GM18868 (cell line): ENCODE measurements at regions not wholly inside any gene's neighbourhood (a gene's known extent, or its start where the extent isn't known, plus 50 kb on each side); places are given as distances from the start of the nearest gene placed in this dataset.

Source experiments
- ATAC-seq: cut with Tn5 transposase; IDR thresholded peaks from one replicate; pipeline ENCODE4 v1.9.1; 2021; ENCODE audit warnings: mild to moderate bottlenecking, moderate library complexity; ENCODE audit not compliant: unreplicated experiment

DNA sequence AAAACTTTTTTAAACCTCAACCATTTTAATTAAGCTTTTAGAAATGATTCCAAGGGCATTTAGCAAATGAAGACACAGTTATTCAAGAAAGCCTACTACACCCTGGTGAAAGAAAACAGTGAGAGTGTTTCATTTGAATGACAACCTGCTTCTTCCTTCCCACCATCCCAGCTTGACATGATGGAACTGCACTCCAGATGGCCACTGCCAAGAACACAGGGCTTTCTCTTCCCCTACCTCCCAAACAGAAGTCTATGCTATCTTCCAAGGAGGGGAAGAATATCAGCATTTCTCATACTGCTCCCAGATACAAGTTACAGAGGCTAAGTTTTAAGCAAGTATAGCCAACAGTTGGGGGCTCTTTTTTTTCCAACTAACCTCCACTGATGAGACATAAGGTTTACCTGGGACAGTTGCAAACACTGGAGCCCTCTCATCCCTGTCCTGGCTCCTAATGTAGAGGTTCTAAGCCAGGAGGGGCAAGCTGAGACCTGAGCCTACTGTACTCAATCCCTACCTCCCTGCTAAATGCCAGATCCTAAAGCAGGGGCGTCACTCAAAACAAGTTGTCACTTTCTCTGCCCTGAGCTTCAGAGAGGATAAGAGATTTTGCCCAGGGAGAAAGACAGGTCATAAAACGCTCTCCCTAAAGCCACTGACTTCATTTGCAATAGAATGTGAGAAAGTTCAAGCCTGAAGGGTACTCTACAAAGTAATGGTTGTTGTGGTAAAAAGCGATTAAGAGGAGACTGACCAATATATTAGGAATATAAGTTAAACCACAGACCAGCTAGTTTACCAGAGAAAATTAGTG is 88.5 kb upstream of the SLC27A6 start:
- no peak for ATAC-seq

DNA sequence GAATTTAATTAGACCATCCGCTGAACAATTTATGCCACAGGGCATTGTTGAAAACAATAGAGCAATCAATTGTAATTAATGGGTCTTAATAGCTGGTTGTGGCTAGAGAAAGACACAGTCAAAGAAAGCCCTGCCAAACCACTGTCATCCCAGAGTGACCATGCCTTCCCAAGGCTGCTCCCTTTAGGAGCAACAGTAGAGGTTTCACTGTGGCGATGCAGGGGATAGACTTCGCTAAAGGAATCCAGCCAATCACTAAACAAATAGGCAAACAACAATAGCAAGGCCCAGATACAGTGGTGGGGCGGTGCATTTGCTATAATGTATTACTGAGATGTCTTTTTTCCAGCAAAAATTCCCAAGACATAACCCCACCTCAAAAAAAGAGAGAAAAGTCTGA is 87.8 kb upstream of the SLC27A6 start:
- no peak for ATAC-seq

DNA sequence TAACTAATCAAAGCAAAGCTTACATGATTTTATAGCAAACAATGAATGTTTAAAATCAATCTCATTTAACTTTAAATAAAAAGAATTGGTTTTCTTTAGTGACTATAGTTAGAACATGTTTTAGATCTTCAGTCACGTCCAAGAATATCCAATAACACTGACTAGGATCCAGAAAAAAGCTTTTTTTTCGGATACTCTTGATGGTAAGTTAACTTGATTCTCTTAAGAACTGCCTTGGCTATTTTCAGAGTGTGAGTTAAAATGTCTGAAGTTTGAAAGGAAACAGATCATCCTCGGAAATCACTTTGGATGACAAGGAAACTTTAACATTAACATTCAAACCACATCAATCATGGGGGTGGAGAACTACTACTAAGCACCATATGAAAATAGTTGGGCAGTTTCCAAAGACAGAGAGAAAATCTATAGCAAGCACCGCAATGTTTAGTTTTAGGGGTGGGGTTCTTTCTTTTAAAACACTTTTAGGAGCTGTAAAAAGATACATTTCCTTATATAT is 83.7 kb upstream of the SLC27A6 start:
- ATAC-seq: no peak

DNA sequence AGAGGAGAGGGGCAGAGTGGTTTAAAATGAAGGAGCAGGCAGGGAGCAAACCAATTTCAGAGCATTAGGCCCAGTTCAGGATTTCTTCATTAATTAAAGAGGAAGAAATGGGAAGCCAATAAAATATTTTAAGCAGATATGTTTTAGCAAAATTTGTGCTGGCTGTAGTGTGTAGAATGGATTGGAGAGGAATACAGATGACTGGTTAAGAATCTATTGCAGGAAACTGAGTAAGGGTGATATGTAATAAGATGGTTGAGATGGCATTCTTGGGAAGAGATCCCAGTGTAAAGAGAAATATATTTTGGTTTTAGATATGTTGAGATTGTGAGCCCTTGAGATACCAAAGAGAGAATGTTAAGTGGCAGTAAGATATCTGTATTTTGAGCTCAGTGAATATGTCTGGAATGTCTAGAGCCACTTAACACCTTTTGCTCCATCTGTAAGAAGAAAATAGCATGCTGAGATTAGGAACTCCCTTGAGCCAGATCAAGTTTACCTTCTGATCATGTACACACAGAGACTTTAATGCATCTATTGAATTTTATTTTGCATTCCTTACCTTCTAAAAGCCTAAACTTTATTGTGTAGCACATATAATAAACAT is 79.5 kb upstream of the SLC27A6 start:
- no peak for ATAC-seq

DNA sequence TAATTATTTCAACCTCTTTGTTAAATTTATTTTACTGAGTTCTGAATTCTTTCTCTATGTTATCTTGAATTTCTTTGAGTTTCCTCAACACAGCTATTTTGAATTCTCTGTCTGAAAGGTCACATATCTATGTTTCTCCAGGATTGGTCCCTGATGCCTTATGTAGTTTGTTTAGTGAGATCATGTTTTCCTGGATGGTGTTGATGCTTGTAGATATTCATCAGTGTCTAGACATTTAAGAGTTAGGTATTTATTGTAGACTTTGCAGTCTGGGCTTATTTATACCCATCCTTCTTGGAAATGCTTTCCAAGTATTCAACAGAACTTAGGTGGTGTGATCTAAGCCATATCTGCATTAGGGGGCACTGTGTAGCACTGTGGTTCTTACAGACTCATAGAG is 70.2 kb upstream of the SLC27A6 start:
- ATAC-seq: no peak

DNA sequence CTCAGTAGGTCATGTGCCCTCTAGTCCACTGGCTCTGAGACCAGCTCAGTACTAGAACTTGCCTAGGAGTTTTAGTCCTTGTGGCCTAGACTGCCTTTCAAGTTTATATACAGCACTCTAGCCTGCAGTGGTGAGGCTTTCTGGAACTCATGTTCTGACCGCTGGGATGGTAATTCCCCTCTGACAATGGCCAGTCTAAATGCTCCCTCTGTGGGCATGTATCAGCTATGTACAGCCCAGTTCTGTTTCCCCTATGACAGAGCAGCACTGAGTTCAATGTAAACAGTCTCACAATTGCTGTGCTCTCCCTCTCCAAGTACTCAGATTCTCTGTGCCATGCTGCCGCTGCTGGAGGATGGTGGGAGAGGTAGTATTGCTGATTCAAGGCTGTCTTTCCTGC is 68.6 kb upstream of the SLC27A6 start:
- no peak for ATAC-seq

DNA sequence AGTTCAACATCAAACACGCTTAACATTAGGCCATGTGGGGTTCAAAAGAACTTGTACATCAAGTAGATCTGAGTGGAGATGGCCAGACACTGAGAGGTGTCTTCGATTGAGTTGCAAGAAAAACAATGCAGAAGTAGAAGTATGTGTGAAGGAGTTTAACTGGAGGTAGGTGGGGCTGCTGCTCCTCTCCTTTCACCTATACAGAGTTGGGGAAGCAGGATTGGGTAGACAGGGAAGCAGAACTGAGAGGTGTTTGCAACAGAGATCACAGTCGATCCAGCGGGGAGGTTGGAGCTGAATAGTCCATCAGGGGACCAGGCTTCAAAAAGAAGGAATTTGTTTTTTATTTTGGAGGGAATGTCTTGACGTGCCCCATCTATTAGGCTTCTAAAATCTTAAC is 61.7 kb upstream of the SLC27A6 start:
- ATAC-seq: no peak

DNA sequence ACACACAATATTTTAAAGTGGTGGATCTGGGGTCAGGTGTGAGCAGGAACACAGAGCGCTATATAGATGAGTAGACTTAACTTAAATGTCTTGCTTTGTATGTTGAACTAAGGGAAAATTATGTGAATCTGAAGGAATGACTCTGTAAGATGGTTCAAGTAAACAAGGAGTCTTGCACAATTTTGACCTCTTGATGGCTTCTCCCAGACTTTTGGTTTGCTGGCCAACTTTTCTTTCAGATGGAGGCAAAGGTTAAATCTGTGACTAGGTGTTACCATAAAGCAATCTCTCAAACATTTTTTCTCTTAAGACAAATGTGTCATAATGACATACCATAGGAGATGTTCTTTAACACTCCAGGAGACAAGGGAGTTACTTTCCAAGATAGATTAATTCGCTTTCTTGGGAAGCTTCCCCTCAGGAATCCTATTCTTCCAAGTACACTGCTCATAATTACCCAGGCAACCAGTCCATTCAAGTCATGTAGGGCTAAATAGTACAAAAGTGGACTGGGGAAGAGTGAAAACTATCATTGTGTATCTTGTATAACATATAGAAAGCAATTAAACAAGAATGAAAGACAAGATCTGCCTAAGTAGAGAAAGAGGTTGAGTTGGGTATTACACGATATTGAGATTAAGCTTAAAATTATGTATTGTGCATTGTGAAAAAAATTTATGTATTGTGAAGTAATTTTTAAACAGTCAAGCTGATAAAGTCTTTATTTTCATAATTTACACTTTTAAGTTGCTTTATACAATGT is 60.3 kb upstream of the SLC27A6 start:
- ATAC-seq: peak; percentile 10

DNA sequence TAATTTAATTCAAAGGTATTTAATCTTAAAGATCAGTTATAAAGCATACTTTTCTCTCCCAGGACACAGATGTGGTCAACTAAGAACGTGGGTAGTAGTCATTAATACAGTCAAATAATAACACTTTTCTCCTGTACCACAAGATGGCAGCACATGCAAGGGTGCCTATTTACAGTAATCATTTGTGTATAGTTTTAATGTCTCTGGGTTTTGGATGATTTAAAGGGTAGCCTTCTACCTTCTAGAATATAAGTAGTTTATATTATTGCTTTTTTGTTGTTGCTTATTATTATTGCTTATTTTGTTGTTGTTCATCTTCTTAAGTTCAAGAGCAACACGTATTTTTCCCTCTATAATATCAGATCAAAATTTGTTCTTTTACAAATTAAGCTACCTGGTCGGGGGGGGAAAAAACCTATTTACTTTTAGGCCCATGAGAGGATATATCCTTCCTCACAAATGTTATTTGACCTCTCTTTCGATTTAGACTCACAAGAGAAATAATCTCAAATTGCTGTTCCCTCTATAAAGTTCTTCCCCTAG is 59.6 kb upstream of the SLC27A6 start:
- peak; percentile 95 for ATAC-seq

DNA sequence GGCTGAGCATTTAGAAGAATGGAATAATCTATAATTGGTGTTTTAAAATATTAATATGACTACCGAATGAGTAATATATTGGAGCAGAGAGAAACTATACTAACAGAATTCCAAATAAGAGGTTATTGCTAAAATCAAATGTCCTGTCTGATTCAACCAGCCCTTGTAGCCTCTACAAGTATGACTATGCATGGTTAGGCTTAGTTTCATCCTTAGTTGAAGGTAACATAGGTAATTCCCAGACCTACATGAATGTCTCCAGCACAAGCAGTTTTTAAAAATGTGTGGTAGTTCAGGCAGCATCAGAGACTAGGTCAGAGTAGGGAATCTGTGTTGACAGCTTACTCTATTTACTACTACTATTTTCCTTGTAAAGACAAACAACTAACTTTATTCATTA is 51.7 kb upstream of the SLC27A6 start:
- peak; percentile 91 for ATAC-seq
